OCI-LY7 (cell line): ENCODE measurements at regions not wholly inside any gene's neighbourhood (a gene's known extent, or its start where the extent isn't known, plus 50 kb on each side); places are given as distances from the start of the nearest gene placed in this dataset.

Experiments
- BruUV-seq: library from RNA; stranded (reverse); fragments of 400-500 nt; replicated peaks from 2 replicates; lab custom pipeline; 2021; lab: Mats Ljungman, UMichigan
- CTCF ChIA-PET: fragments of 300-600 bp; sonication (Branson Sonifier 250); formaldehyde crosslinking; loops from one replicate; lab custom pipeline; 2022; ENCODE audit warnings: antibody characterized with exemption; ENCODE audit not compliant: unreplicated experiment; lab: Charles Lee
- POLR2A ChIA-PET: fragments of 300-600 bp; sonication (Branson Sonifier 250); formaldehyde crosslinking; loops from one replicate; lab custom pipeline; 2022; ENCODE audit warnings: antibody characterized with exemption; lab: Charles Lee
- DNase-seq: peaks from one replicate; pipeline ENCODE4 v3.0.0-alpha.2; 2015; ENCODE audit warnings: low spot score
- H2AFZ ChIP-seq: fragments of 200-600 bp; sonication (generic), shearing (Covaris generic); 2 replicates; pipeline ENCODE4 v1.6.1; 2014; ENCODE audit warnings: mild to moderate bottlenecking, antibody characterized with exemption, low read length, moderate library complexity
- H3K27ac ChIP-seq: fragments of 200-600 bp; sonication (generic); 2 replicates; pipeline ENCODE4 v1.5.1; 2014; ENCODE audit warnings: mixed run types, low read depth, mild to moderate bottlenecking, moderate library complexity, low read length, inconsistent platforms; ENCODE audit not compliant: poor library complexity, severe bottlenecking
- H3K36me3 ChIP-seq: fragments of 200-600 bp; sonication (generic); 2 replicates; pipeline ENCODE4 v1.6.1; 2014; ENCODE audit warnings: mild to moderate bottlenecking, antibody characterized with exemption, low read length, moderate library complexity, mixed read lengths; ENCODE audit not compliant: insufficient read depth
- H3K4me1 ChIP-seq: fragments of 200-600 bp; sonication (generic); 2 replicates; pipeline ENCODE4 v1.5.1; 2014; ENCODE audit warnings: mild to moderate bottlenecking, low read length; ENCODE audit not compliant: insufficient read depth, poor library complexity, severe bottlenecking
- H3K4me2 ChIP-seq: fragments of 200-600 bp; sonication (generic); 2 replicates; pipeline ENCODE4 v1.6.1; 2014; ENCODE audit warnings: mild to moderate bottlenecking, low read length
- H3K4me3 ChIP-seq: fragments of 200-600 bp; sonication (generic); 2 replicates; pipeline ENCODE4 v1.5.1; 2014; ENCODE audit warnings: mild to moderate bottlenecking, low read depth, low read length; ENCODE audit not compliant: poor library complexity, severe bottlenecking
- H3K79me2 ChIP-seq: fragments of 200-600 bp; sonication (generic); 2 replicates; pipeline ENCODE4 v1.6.1; 2016; ENCODE audit warnings: low read depth, mild to moderate bottlenecking, low read length, moderate library complexity, mixed read lengths; ENCODE audit not compliant: insufficient read depth
- H3K9me2 ChIP-seq: fragments of 200-600 bp; sonication (generic); 2 replicates; pipeline ENCODE4 v1.6.1; 2016; ENCODE audit warnings: mild to moderate bottlenecking, low read length, mixed read lengths; ENCODE audit not compliant: insufficient read depth
- H3K9me3 ChIP-seq: fragments of 200-600 bp; sonication (generic); 2 replicates; pipeline ENCODE4 v1.6.1; 2014; ENCODE audit warnings: mild to moderate bottlenecking, mixed run types, low read length, mixed read lengths
- H4K20me1 ChIP-seq: fragments of 200-600 bp; sonication (generic); 2 replicates; pipeline ENCODE4 v1.6.1; 2014; ENCODE audit warnings: mild to moderate bottlenecking, antibody characterized with exemption, low read length, moderate library complexity, mixed read lengths; ENCODE audit not compliant: insufficient read depth
- CTCF ChIP-seq: fragments of 200-600 bp; sonication (generic); conservative IDR thresholded peaks from 2 replicates; pipeline ENCODE4 v1.5.1; 2014; ENCODE audit warnings: mild to moderate bottlenecking, antibody characterized with exemption, low read length, moderate library complexity, mixed read lengths
- EZH2phosphoT487 ChIP-seq: fragments of 200-600 bp; sonication (generic); IDR thresholded peaks from 2 replicates; pipeline ENCODE4 v1.6.1; 2018; ENCODE audit warnings: low read depth, borderline replicate concordance, mild to moderate bottlenecking, mixed run types, antibody characterized with exemption, low read length, moderate library complexity, mixed read lengths
- intact Hi-C: fragments of 100-400 bp; cut with micrococcal nuclease; formaldehyde crosslinking; loops from one replicate; pipeline ENCODE4 v1.10.0; 2022; ENCODE audit not compliant: unreplicated experiment

- H4K20me1 ChIP-seq = no peaks in the 10 kb centered on the region
- no peak for DNase-seq
- H3K4me1 ChIP-seq = no peaks in the 10 kb centered on the region
- no TSS peak for BruUV-seq
- intact Hi-C loops = no loop called here
- no peaks in the 10 kb centered on the region for H3K79me2 ChIP-seq
- no peak overlapping the region for H3K4me2 ChIP-seq
- TF ChIP-seq CTCF (no peak), EZH2phosphoT487 (no peak)
- no peaks in the 10 kb centered on the region for H3K36me3 ChIP-seq
- no peak overlapping the region for H2AFZ ChIP-seq
- CTCF ChIA-PET = no interaction called here
- no peak overlapping the region for H3K4me3 ChIP-seq
- no peak overlapping the region for H3K27ac ChIP-seq
- no peaks in the 10 kb centered on the region for H3K9me3 ChIP-seq
- H3K9me2 ChIP-seq = no peaks in the 10 kb centered on the region
- POLR2A ChIA-PET = no interaction called here
These were observed 50.1 kb upstream of the TMEM17 start for GRCh38 chr2:62556086-62556485.
